ENCODE measurements at regions not wholly inside any gene's neighbourhood (a gene's known extent, or its start where the extent isn't known, plus 50 kb on each side); places are given as distances from the start of the nearest gene placed in this dataset.

DNA sequence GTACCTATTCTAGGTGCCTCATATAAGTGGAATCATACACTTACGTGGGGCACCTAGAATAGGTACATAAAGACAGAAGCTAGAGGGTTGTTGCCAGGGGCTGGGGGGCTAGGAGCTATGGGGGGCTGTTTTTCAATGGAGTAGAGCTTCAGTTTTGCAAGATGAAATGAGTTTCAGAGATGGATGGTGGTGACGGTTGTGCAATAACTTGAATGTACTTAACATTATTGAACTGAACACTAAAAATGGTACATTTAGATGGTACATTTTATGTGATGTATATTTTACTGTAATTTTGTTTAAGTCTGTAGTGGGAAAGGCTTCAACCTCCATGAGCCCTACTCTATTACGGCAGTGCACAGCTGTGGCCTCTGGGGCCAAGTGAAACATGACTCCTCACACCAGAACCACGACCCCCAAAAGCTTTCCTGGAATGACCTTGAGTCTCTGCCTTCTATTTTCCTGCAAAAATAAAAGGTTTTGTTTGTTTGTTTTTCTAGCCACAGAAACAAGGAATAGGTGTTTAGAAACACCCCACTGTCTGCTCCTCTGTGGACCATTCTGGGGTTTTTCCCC is 147.3 kb upstream of the PLXNA4 start:
- Mint-ChIP-seq H3K27me3 (ENCODE audit: low read depth, unreplicated experiment) (peaks cover 19% of the 10 kb centered on the region), H3K36me3 (ENCODE audit: low read depth, unreplicated experiment) (no peaks in the 10 kb centered on the region), H3K9me3 (ENCODE audit: unreplicated experiment) (peaks cover 17% of the 10 kb centered on the region), H3K4me1 (ENCODE audit: low read depth, unreplicated experiment) (peaks cover 4% of the 10 kb centered on the region), H3K4me3 (ENCODE audit: unreplicated experiment) (no peak overlapping the region), H3K27ac (ENCODE audit: unreplicated experiment) (no peak overlapping the region)
- H3K27ac ChIP-seq (ENCODE audit: low read depth, low read length) = no peak overlapping the region
- H3K79me2 ChIP-seq (ENCODE audit: insufficient read depth, low read length) = no peaks in the 10 kb centered on the region
- H3K36me3 ChIP-seq (ENCODE audit: insufficient read depth, low read length) = no peaks in the 10 kb centered on the region
- FAIRE-seq (no peak), DNase-seq (ENCODE audit: low read depth) (peak; percentile 10)
- H3K9ac ChIP-seq (ENCODE audit: low read length) = no peak overlapping the region
- H3K9me3 ChIP-seq (ENCODE audit: insufficient read depth, low read depth, low read length) = peaks cover 3% of the 10 kb centered on the region
- TF ChIP-seq EZH2 (IDR thresholded peaks at IDR 0.05; ENCODE audit: insufficient read depth, low read length) = no peak
- no peak for TF ChIP-seq CTCF (IDR thresholded peaks at IDR 0.05; ENCODE audit: insufficient read depth, low read depth, low read length)
- no peak overlapping the region for H2AFZ ChIP-seq (ENCODE audit: low read depth, low read length)
- H3K4me2 ChIP-seq (ENCODE audit: low read length) = no peak overlapping the region
- no peaks in the 10 kb centered on the region for H3K4me1 ChIP-seq (ENCODE audit: insufficient read depth, low read length)
- peaks cover 3% of the 10 kb centered on the region for H3K27me3 ChIP-seq (ENCODE audit: insufficient read depth, low read length)
- no peaks in the 10 kb centered on the region for H4K20me1 ChIP-seq (ENCODE audit: insufficient read depth, low read length)
- H3K4me3 ChIP-seq (ENCODE audit: insufficient read depth, low read depth, low read length) = no peak overlapping the region

DNA sequence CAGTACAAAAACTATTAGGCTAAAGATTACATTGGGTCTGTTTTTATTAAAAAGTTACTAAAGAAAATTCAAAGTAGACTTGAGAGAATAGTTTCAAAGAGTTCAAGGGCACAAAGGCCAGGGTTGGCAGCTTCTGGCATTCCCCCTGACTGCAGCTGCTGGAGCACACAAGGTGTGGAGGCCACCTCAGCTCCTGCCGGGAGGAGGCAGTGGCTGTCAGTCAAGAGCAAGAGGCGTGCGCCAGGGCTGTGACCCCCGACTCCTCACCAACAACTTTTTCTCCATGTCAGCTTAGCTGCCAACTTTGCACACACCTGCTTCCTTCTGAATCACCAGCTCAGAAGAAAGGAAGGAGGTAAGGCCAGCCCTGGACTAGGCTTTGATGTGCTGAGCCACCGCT is 144.6 kb upstream of the PLXNA4 start:
- peaks cover 3% of the 10 kb centered on the region for H3K9me3 ChIP-seq (ENCODE audit: insufficient read depth, low read depth, low read length)
- Mint-ChIP-seq H3K4me1 (ENCODE audit: low read depth, unreplicated experiment) (peaks cover 4% of the 10 kb centered on the region), H3K27ac (ENCODE audit: unreplicated experiment) (no peak overlapping the region), H3K36me3 (ENCODE audit: low read depth, unreplicated experiment) (no peaks in the 10 kb centered on the region), H3K27me3 (ENCODE audit: low read depth, unreplicated experiment) (peaks cover 11% of the 10 kb centered on the region), H3K4me3 (ENCODE audit: unreplicated experiment) (no peak overlapping the region), H3K9me3 (ENCODE audit: unreplicated experiment) (peaks cover 20% of the 10 kb centered on the region)
- DNase-seq (ENCODE audit: low read depth) (no peak), FAIRE-seq (no peak)
- H3K27ac ChIP-seq (ENCODE audit: low read depth, low read length) = no peak overlapping the region
- no peak overlapping the region for H3K4me2 ChIP-seq (ENCODE audit: low read length)
- no peak overlapping the region for H3K9ac ChIP-seq (ENCODE audit: low read length)
- TF ChIP-seq CTCF (IDR thresholded peaks at IDR 0.05; ENCODE audit: insufficient read depth, low read depth, low read length) (no peak), EZH2 (IDR thresholded peaks at IDR 0.05; ENCODE audit: insufficient read depth, low read length) (no peak)
- no peaks in the 10 kb centered on the region for H3K27me3 ChIP-seq (ENCODE audit: insufficient read depth, low read length)
- no peaks in the 10 kb centered on the region for H3K4me1 ChIP-seq (ENCODE audit: insufficient read depth, low read length)
- H4K20me1 ChIP-seq (ENCODE audit: insufficient read depth, low read length) = no peaks in the 10 kb centered on the region
- H3K79me2 ChIP-seq (ENCODE audit: insufficient read depth, low read length) = no peaks in the 10 kb centered on the region
- H3K36me3 ChIP-seq (ENCODE audit: insufficient read depth, low read length) = no peaks in the 10 kb centered on the region
- no peak overlapping the region for H3K4me3 ChIP-seq (ENCODE audit: insufficient read depth, low read depth, low read length)
- H2AFZ ChIP-seq (ENCODE audit: low read depth, low read length) = no peak overlapping the region

DNA sequence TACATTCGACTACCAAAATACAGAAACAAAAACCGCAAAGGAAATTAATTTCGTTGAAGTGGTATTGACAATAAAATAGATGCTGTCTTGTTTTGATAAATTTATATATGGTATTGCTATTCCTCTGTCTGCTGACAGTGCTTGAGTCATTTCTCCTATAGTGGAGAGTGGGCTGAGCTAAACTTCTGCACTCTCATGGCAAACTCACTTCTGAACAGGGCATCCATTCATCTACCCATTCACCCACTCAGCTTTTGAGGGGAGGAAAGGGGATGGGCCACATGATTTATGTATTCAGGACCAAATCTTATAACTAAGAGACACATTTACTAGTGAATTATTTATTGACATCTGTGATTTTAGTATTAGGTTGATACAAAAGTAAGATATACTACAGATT is 137.6 kb upstream of the PLXNA4 start:
- H3K36me3 ChIP-seq (ENCODE audit: insufficient read depth, low read length) = no peaks in the 10 kb centered on the region
- H3K4me2 ChIP-seq (ENCODE audit: low read length) = no peak overlapping the region
- no peaks in the 10 kb centered on the region for H3K4me1 ChIP-seq (ENCODE audit: insufficient read depth, low read length)
- no peaks in the 10 kb centered on the region for H3K79me2 ChIP-seq (ENCODE audit: insufficient read depth, low read length)
- no peak overlapping the region for H3K4me3 ChIP-seq (ENCODE audit: insufficient read depth, low read depth, low read length)
- no peak overlapping the region for H3K27ac ChIP-seq (ENCODE audit: low read depth, low read length)
- no peak for TF ChIP-seq EZH2 (IDR thresholded peaks at IDR 0.05; ENCODE audit: insufficient read depth, low read length)
- TF ChIP-seq CTCF (IDR thresholded peaks at IDR 0.05; ENCODE audit: insufficient read depth, low read depth, low read length) = no peak
- H3K27me3 ChIP-seq (ENCODE audit: insufficient read depth, low read length) = no peaks in the 10 kb centered on the region
- Mint-ChIP-seq H3K27ac (ENCODE audit: unreplicated experiment) (no peak overlapping the region), H3K36me3 (ENCODE audit: low read depth, unreplicated experiment) (no peaks in the 10 kb centered on the region), H3K9me3 (ENCODE audit: unreplicated experiment) (peaks cover 6% of the 10 kb centered on the region), H3K4me3 (ENCODE audit: unreplicated experiment) (no peak overlapping the region), H3K27me3 (ENCODE audit: low read depth, unreplicated experiment) (peaks cover under 1% of the 10 kb centered on the region), H3K4me1 (ENCODE audit: low read depth, unreplicated experiment) (no peaks in the 10 kb centered on the region)
- H3K9ac ChIP-seq (ENCODE audit: low read length) = no peak overlapping the region
- no peak for FAIRE-seq
- H2AFZ ChIP-seq (ENCODE audit: low read depth, low read length) = no peak overlapping the region
- H3K9me3 ChIP-seq (ENCODE audit: insufficient read depth, low read depth, low read length) = peaks cover 1% of the 10 kb centered on the region
- H4K20me1 ChIP-seq (ENCODE audit: insufficient read depth, low read length) = no peaks in the 10 kb centered on the region
- DNase-seq (ENCODE audit: low read depth) = no peak

All from astrocyte (in vitro differentiated cells and primary cell).